ENCODE measurements at regions not wholly inside any gene's neighbourhood (a gene's known extent, or its start where the extent isn't known, plus 50 kb on each side); places are given as distances from the start of the nearest gene placed in this dataset.

DNA sequence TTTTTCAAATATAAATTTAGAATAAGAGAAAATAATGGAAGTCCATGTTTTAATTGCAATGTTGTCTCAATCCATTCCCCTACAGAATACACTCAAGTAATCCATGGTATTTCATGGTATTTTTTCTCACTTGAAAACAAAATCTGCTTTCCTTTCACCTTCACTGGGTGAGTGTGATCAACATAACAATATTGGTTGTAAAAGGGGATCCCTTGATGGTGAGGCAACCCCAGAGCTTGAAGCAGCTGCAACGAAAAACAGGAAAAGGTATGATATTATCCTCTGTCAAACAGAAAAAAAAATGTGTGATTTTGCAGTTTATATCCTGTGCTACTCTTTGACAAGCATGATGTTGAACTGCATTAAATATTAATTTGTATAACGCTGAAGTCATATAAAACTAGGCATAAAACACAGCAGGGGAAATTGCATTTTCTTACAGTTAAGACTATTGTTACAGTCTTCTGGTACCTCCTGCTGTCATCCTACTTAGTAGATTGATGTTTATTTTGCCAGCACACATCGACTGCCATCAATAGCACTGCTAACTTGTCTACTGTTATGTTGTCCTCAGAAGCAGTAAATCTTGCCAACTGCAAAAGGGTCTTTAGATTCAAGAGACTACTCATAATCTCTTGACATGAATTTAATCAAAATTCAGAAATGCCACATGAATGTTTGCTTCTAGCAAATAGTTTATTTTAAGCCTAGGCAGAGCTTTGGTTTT is 373.1 kb upstream of the MIR17HG start:
- Histone ChIP-seq H3K9me3 (ENCODE audit: control insufficient read depth, insufficient read depth, low read length) (no peaks in the 10 kb centered on the region), H3K36me3 (ENCODE audit: control insufficient read depth, insufficient read depth, low read length) (no peaks in the 10 kb centered on the region), H3K4me1 (ENCODE audit: control insufficient read depth, insufficient read depth, low read length) (peaks cover 9% of the 10 kb centered on the region), H3K9ac (ENCODE audit: low read depth, low read length) (no peak overlapping the region), H3K4me3 (ENCODE audit: low read depth, low read length) (no peak overlapping the region), H3K27me3 (ENCODE audit: control insufficient read depth, insufficient read depth, low read length) (no peaks in the 10 kb centered on the region)

DNA sequence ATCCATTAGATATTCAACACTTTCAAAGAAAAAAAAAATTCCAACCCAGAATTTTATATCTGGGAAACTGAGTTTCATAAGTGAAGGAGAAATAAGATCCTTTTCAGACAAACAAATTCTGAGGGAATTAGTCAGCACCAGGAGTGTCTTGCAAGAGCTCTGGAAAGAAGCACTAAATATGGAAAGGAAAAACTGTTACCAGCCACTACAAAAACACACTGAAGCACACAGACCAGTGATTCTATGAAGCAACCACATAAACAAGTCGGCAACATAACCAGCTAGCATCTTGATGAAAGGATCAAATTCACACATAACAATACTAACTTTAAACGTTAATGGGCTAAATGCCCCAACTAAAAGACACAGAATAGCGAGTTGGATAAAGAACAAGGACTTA is 368.4 kb upstream of the MIR17HG start:
- H3K4me1 ChIP-seq (ENCODE audit: control insufficient read depth, insufficient read depth, low read length), result peaks cover 9% of the 10 kb centered on the region
- no peaks in the 10 kb centered on the region for H3K36me3 ChIP-seq (ENCODE audit: control insufficient read depth, insufficient read depth, low read length)
- H3K9me3 ChIP-seq (ENCODE audit: control insufficient read depth, insufficient read depth, low read length), result no peaks in the 10 kb centered on the region
- H3K4me3 ChIP-seq (ENCODE audit: low read depth, low read length), result no peak overlapping the region
- no peak overlapping the region for H3K9ac ChIP-seq (ENCODE audit: low read depth, low read length)
- no peaks in the 10 kb centered on the region for H3K27me3 ChIP-seq (ENCODE audit: control insufficient read depth, insufficient read depth, low read length)

DNA sequence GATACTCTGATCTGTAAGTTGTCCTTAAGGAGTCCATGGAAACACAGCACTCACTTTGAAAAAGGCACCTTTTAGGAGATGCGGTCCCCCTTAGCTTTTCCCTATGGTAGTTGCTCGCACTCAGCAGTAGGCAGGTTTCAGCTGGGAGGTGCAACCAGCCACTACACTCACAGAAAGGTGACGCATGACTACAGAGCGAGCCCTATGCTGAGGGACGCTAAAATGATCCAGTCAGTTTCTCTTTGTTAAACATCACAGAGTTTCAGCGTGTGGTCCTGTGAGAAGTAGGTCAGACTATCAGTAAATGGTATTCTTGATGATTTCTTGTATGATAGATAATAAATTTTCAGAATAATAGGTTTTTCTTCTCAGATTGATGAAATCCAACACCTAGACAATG is 362.7 kb upstream of the MIR17HG start:
- Histone ChIP-seq H3K27me3 (ENCODE audit: control insufficient read depth, insufficient read depth, low read length) (no peaks in the 10 kb centered on the region), H3K36me3 (ENCODE audit: control insufficient read depth, insufficient read depth, low read length) (no peaks in the 10 kb centered on the region), H3K9ac (ENCODE audit: low read depth, low read length) (no peak overlapping the region)

DNA sequence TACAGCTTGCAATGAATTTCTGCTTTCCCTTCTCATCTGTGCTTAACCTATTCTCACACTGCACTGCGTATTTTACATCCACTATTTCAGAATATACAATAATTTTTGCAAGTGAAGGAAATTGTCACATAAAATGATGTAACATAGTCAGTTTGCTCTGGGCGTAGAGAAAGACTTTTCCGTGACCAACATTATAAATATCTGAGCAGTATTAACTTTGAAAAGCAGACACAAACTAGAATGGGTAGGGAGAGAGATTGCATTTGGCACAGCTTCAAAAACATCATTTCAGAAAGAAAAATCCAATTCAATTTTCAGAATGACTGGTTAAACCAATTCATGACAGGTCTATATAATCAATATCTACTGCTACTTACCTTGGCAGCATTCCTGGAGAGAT is 352.5 kb upstream of the MIR17HG start:
- no peak overlapping the region for H3K9ac ChIP-seq (ENCODE audit: low read depth, low read length)
- no peaks in the 10 kb centered on the region for H3K36me3 ChIP-seq (ENCODE audit: control insufficient read depth, insufficient read depth, low read length)
- no peak overlapping the region for H3K4me3 ChIP-seq (ENCODE audit: low read depth, low read length)
- no peaks in the 10 kb centered on the region for H3K9me3 ChIP-seq (ENCODE audit: control insufficient read depth, insufficient read depth, low read length)
- no peaks in the 10 kb centered on the region for H3K27me3 ChIP-seq (ENCODE audit: control insufficient read depth, insufficient read depth, low read length)
- no peaks in the 10 kb centered on the region for H3K4me1 ChIP-seq (ENCODE audit: control insufficient read depth, insufficient read depth, low read length)

More for the DNA sequence above, 362.7 kb upstream of the MIR17HG start:
- Histone ChIP-seq H3K9me3 (ENCODE audit: control insufficient read depth, insufficient read depth, low read length) (no peaks in the 10 kb centered on the region), H3K4me1 (ENCODE audit: control insufficient read depth, insufficient read depth, low read length) (no peaks in the 10 kb centered on the region), H3K4me3 (ENCODE audit: low read depth, low read length) (no peak overlapping the region)

DNA sequence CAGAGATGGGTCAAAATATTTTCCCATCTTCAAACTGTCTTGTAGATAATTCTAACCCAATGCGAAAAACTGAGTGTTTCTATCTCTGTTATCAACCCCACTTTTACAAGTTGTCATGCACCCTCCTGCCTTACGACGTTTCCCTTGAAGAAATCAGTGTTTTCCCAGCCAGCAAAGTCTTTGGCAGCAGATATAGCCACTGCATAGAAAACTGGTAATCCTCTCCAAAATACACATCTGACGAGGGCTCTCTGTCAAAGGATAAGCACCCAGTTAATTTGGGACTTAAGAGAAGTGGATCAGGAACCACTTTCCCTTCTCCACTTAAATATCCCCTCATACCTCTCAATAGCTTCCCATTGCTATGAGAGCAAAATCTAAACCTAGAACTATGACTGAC is 351.9 kb upstream of the MIR17HG start:
- Histone ChIP-seq H3K9me3 (ENCODE audit: control insufficient read depth, insufficient read depth, low read length) (no peaks in the 10 kb centered on the region), H3K36me3 (ENCODE audit: control insufficient read depth, insufficient read depth, low read length) (no peaks in the 10 kb centered on the region), H3K27me3 (ENCODE audit: control insufficient read depth, insufficient read depth, low read length) (no peaks in the 10 kb centered on the region), H3K4me1 (ENCODE audit: control insufficient read depth, insufficient read depth, low read length) (no peaks in the 10 kb centered on the region), H3K9ac (ENCODE audit: low read depth, low read length) (no peak overlapping the region), H3K4me3 (ENCODE audit: low read depth, low read length) (no peak overlapping the region)

DNA sequence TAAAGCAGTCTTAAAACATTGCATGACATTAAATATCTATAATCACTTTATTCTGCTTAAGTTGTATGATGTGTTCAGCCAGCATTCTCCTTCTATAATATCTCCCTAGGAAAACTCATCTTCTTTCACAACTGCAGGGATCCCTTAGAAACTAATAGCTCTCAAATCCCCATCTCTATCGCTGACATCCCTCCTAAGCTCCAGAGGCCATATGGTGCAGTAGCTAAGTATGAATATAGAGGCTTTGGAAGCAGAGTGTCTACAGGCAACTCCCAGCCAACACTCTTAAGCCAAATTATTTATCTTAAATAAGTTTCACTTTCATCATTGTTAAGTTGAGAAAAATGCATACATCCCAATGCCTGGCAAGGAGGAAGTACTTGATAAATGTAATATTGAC is 349.5 kb upstream of the MIR17HG start:
- H3K9ac ChIP-seq (ENCODE audit: low read depth, low read length), result no peak overlapping the region
- H3K9me3 ChIP-seq (ENCODE audit: control insufficient read depth, insufficient read depth, low read length), result no peaks in the 10 kb centered on the region

DNA sequence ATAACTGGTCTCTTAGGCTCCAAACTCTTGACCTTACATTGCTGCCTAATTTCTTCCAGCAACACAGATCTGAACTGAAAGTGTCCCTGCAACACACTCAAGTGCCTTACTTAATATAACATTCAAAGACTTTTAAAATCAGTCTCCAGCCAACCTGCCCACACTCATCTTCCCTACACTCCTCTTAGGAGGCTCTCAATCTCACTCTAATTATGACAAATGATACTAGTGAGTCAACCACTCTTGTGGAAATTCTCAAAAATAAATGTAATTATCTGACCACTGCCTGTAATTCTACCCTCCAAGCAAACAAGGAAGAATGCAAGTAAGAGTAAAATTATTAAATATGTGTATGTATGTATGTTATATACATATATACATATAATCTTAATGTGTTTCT is 348.1 kb upstream of the MIR17HG start:
- H3K9ac ChIP-seq (ENCODE audit: low read depth, low read length), result no peak overlapping the region
- no peaks in the 10 kb centered on the region for H3K27me3 ChIP-seq (ENCODE audit: control insufficient read depth, insufficient read depth, low read length)
- H3K4me3 ChIP-seq (ENCODE audit: low read depth, low read length), result no peak overlapping the region
- H3K9me3 ChIP-seq (ENCODE audit: control insufficient read depth, insufficient read depth, low read length), result no peaks in the 10 kb centered on the region
- no peaks in the 10 kb centered on the region for H3K36me3 ChIP-seq (ENCODE audit: control insufficient read depth, insufficient read depth, low read length)
- H3K4me1 ChIP-seq (ENCODE audit: control insufficient read depth, insufficient read depth, low read length), result no peaks in the 10 kb centered on the region

More for the DNA sequence above, 349.5 kb upstream of the MIR17HG start:
- Histone ChIP-seq H3K36me3 (ENCODE audit: control insufficient read depth, insufficient read depth, low read length) (no peaks in the 10 kb centered on the region), H3K4me1 (ENCODE audit: control insufficient read depth, insufficient read depth, low read length) (no peaks in the 10 kb centered on the region), H3K4me3 (ENCODE audit: low read depth, low read length) (no peak overlapping the region), H3K27me3 (ENCODE audit: control insufficient read depth, insufficient read depth, low read length) (no peaks in the 10 kb centered on the region)

DNA sequence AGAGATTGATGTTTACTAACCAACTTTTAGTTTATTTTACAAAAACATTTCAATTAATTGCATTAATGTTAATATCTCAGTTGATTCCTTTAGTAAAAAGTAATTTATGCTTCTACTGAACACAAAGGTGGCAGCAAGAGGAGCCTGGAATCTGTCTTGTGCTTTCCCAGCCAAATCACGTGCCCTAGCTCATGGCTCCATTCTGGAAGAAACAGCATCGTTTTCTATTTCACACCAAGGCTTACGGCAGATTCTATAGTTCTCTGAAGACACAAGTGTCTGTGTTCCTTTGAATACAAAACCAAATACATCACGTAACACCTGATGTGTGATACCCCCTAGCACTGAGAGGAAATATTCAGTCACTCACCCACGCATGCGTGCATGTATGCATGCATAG is 346.1 kb upstream of the MIR17HG start:
- H3K27me3 ChIP-seq (ENCODE audit: control insufficient read depth, insufficient read depth, low read length), result no peaks in the 10 kb centered on the region

DNA sequence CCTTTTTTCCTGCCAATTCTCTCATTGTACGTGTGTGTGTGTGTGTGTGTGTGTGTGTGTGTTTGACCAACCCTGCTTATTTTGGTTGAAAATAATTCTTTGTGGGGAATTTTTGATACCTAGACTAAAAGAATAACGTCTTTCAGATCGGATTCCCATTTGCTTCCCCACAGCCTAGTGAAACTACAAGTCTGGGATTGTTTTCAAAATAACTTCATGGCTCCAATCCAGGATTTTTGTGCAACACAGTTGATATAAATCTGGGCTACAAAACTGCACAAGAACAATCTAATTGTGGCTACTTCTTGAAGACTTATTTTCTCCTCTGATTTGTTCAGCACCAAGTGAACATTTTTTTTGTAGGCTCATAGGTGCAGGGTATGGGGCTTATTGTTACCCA is 332.8 kb upstream of the MIR17HG start:
- Histone ChIP-seq H3K27me3 (ENCODE audit: control insufficient read depth, insufficient read depth, low read length) (no peaks in the 10 kb centered on the region), H3K4me1 (ENCODE audit: control insufficient read depth, insufficient read depth, low read length) (no peaks in the 10 kb centered on the region), H3K36me3 (ENCODE audit: control insufficient read depth, insufficient read depth, low read length) (no peaks in the 10 kb centered on the region), H3K9me3 (ENCODE audit: control insufficient read depth, insufficient read depth, low read length) (no peaks in the 10 kb centered on the region), H3K9ac (ENCODE audit: low read depth, low read length) (no peak overlapping the region), H3K4me3 (ENCODE audit: low read depth, low read length) (no peak overlapping the region)

More for the DNA sequence above, 346.1 kb upstream of the MIR17HG start:
- Histone ChIP-seq H3K9ac (ENCODE audit: low read depth, low read length) (no peak overlapping the region), H3K36me3 (ENCODE audit: control insufficient read depth, insufficient read depth, low read length) (no peaks in the 10 kb centered on the region), H3K4me3 (ENCODE audit: low read depth, low read length) (no peak overlapping the region), H3K4me1 (ENCODE audit: control insufficient read depth, insufficient read depth, low read length) (no peaks in the 10 kb centered on the region), H3K9me3 (ENCODE audit: control insufficient read depth, insufficient read depth, low read length) (no peaks in the 10 kb centered on the region)

DNA sequence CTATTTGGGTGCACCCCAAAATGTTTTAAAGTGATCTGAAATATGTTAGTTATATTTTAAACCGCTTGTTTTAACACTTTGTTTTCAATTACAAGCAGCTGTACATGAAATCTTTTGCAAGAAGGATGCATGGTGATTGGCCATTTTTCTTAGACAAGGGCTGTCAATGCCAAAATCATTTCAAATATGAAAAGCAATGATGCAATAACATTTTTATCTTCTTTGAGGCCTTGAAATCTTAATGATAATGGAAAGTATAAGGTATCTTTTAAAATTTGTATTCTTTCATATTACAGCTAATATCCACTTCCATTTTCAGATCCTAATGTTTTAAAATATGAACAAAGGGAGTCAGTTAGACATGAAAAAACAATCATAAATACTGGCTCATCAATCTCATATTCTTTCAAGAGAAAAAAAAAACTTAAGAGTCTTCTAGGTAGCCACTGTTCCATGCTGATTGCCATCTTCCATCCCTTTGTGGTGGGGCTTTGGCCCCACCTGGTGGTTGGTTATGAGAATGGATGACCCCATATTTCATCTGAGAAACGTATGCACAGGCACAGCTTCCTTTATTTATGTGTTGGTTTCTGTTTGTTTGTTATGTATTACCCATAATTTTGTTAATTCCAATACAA is 330.3 kb upstream of the MIR17HG start:
- H3K4me3 ChIP-seq (ENCODE audit: low read depth, low read length), result no peak overlapping the region

DNA sequence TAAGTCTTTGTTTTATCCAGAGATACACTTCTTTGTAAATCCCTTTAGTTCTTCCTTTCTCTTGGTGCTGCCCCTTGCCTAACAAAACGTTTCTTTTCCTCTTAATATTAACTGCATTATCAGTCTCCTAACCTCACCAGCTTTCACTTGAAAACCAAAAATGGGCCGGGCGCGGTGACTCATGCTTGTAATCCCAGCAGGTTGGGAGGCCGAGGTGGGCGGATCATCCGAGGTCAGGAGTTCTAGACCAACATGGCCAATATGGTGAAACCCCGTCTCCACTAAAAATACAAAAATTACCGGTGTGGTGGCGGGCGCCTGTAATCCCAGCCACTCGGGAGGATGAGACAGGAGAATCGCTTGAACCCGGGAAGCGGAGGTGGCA is 329.8 kb upstream of the MIR17HG start:
- H3K27me3 ChIP-seq (ENCODE audit: control insufficient read depth, insufficient read depth, low read length), result no peaks in the 10 kb centered on the region
- H3K9me3 ChIP-seq (ENCODE audit: control insufficient read depth, insufficient read depth, low read length), result no peaks in the 10 kb centered on the region
- H3K36me3 ChIP-seq (ENCODE audit: control insufficient read depth, insufficient read depth, low read length), result no peaks in the 10 kb centered on the region
- no peak overlapping the region for H3K4me3 ChIP-seq (ENCODE audit: low read depth, low read length)
- H3K9ac ChIP-seq (ENCODE audit: low read depth, low read length), result no peak overlapping the region
- no peaks in the 10 kb centered on the region for H3K4me1 ChIP-seq (ENCODE audit: control insufficient read depth, insufficient read depth, low read length)

More for the DNA sequence above, 330.3 kb upstream of the MIR17HG start:
- Histone ChIP-seq H3K27me3 (ENCODE audit: control insufficient read depth, insufficient read depth, low read length) (no peaks in the 10 kb centered on the region), H3K4me1 (ENCODE audit: control insufficient read depth, insufficient read depth, low read length) (no peaks in the 10 kb centered on the region), H3K9me3 (ENCODE audit: control insufficient read depth, insufficient read depth, low read length) (no peaks in the 10 kb centered on the region), H3K36me3 (ENCODE audit: control insufficient read depth, insufficient read depth, low read length) (no peaks in the 10 kb centered on the region), H3K9ac (ENCODE audit: low read depth, low read length) (no peak overlapping the region)

DNA sequence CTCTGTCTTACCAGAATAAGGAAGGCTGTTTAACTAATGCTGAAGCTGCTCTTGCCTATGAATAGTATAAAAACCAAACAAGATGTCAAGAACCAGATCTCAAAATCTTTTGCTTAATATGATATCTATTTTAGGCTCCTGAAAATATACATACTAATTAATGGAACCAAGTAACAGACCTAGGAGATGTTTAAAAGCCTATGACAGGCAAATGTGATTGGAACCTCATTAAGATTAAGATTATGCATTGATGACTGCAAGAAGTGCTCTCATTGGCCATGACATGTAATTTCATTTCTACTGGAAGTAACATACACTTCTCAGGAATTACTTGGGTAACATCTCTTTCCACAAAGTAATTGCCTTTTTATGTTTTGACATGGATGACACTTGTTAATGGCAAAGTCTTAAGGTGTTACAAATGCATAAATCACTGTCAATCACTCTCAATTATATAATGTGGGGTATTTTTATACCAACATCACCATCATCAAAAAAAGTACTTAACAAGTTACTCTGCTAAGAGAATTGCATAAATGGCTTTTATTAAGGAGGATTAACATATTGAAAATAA is 326.9 kb upstream of the MIR17HG start:
- no peaks in the 10 kb centered on the region for H3K36me3 ChIP-seq (ENCODE audit: control insufficient read depth, insufficient read depth, low read length)
- no peak overlapping the region for H3K4me3 ChIP-seq (ENCODE audit: low read depth, low read length)
- no peaks in the 10 kb centered on the region for H3K9me3 ChIP-seq (ENCODE audit: control insufficient read depth, insufficient read depth, low read length)
- no peaks in the 10 kb centered on the region for H3K27me3 ChIP-seq (ENCODE audit: control insufficient read depth, insufficient read depth, low read length)
- H3K4me1 ChIP-seq (ENCODE audit: control insufficient read depth, insufficient read depth, low read length), result no peaks in the 10 kb centered on the region
- H3K9ac ChIP-seq (ENCODE audit: low read depth, low read length), result no peak overlapping the region
